Stimulated activated CD4-positive, alpha-beta T cell treated with anti-CD3 and anti-CD28 coated beads, TNF-alpha, amount 100 ng/mL, for 4 hours (primary cell): ENCODE measurements at regions not wholly inside any gene's neighbourhood (a gene's known extent, or its start where the extent isn't known, plus 50 kb on each side); places are given as distances from the start of the nearest gene placed in this dataset.
"Not testable (repeated sequence)": the region's sequence is repeated elsewhere in the genome, so short reads cannot be mapped to it uniquely, and the experiment has no call there.

Experiments used
- DNase-seq, 3 experiments: peaks; one replicate each; pipeline ENCODE4 v3.0.0-alpha.2; 2020; ENCODE audit warnings: low read depth in 3 of 3

GRCh38 chr13:30065181-30065580 is 214.8 kb upstream of the UBL3 start:
- DNase-seq = no peak

GRCh38 chr13:30063892-30064291 is 213.5 kb upstream of the UBL3 start:
- no peak for DNase-seq

- no peak for DNase-seq
Observed at GRCh38 chr13:30061217-30061616, 210.8 kb upstream of the UBL3 start.

- DNase-seq = no peak
Observed at GRCh38 chr13:30058429-30058828, 208.0 kb upstream of the UBL3 start.

GRCh38 chr13:30054546-30054945 is 204.1 kb upstream of the UBL3 start:
- not testable (repeated sequence) for DNase-seq

GRCh38 chr13:30053939-30054338 is 203.5 kb upstream of the UBL3 start:
- no peak for DNase-seq

GRCh38 chr13:30052120-30052519 is 201.7 kb upstream of the UBL3 start:
- no peak for DNase-seq

GRCh38 chr13:30051531-30052060 is 201.2 kb upstream of the UBL3 start:
- no peak for DNase-seq

- DNase-seq = no peak
Observed at GRCh38 chr13:30049692-30050091, 199.3 kb upstream of the UBL3 start.

GRCh38 chr13:30047154-30047874 is 196.9 kb upstream of the UBL3 start:
- DNase-seq = no peak

GRCh38 chr13:30045916-30046704 is 195.7 kb upstream of the UBL3 start:
- no peak for DNase-seq

- DNase-seq = no peak
Observed at GRCh38 chr13:30044932-30045331, 194.5 kb upstream of the UBL3 start.

GRCh38 chr13:30043631-30043925 is 193.2 kb upstream of the UBL3 start:
- no peak for DNase-seq

- no peak for DNase-seq
Observed at GRCh38 chr13:30042891-30043630, 192.6 kb upstream of the UBL3 start.

GRCh38 chr13:30042272-30042671 is 191.9 kb upstream of the UBL3 start:
- no peak for DNase-seq

GRCh38 chr13:30039511-30039911 is 189.1 kb upstream of the UBL3 start:
- DNase-seq = no peak

- no peak for DNase-seq
Observed at GRCh38 chr13:30038884-30039283, 188.5 kb upstream of the UBL3 start.

GRCh38 chr13:30037766-30038165 is 187.3 kb upstream of the UBL3 start:
- DNase-seq = no peak

- DNase-seq = no peak
Observed at GRCh38 chr13:30037306-30037705, 186.9 kb upstream of the UBL3 start.

- DNase-seq = no peak
Observed at GRCh38 chr13:30034458-30034795, 184.0 kb upstream of the UBL3 start.

- no peak for DNase-seq
Observed at GRCh38 chr13:30033681-30034457, 183.5 kb upstream of the UBL3 start.

- DNase-seq = no peak
Observed at GRCh38 chr13:30032263-30032662, 181.8 kb upstream of the UBL3 start.
